ENCODE measurements at regions not wholly inside any gene's neighbourhood (a gene's known extent, or its start where the extent isn't known, plus 50 kb on each side); places are given as distances from the start of the nearest gene placed in this dataset.

DNA sequence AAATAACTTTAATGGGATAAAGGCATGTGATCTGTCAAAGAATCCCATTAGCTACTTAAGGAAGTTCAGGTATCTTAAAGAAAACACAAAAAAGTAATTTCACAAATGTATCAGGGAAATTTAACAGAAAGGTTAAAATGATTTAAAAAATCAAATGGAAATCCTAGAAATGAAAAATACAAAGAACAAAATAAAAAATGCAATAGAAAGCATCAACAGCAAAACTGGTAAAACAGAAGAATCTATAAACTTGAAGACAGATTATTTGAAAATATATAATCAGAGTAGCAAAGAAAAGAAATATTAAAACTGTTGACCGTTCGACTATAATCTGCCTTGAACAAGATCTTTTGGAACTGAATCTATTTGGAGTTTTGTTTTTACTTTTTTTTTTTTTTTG, 279.4 kb upstream of the SYT1 start:
- Histone ChIP-seq H3K27me3 (ENCODE audit: control insufficient read depth, insufficient read depth, low read length) (no peaks in the 10 kb centered on the region), H3K4me1 (ENCODE audit: control insufficient read depth, insufficient read depth, low read length) (no peaks in the 10 kb centered on the region), H3K27ac (ENCODE audit: low read depth, low read length) (no peak overlapping the region), H3K36me3 (ENCODE audit: control insufficient read depth, insufficient read depth, low read length) (no peaks in the 10 kb centered on the region), H3K4me3 (ENCODE audit: low read depth, low read length) (no peak overlapping the region), H3K9me3 (ENCODE audit: control insufficient read depth, insufficient read depth, low read length) (peaks cover 8% of the 10 kb centered on the region)
- DNase-seq (ENCODE audit: low read depth in 4 of 6, low spot score in 6 of 6): no peak
- WGBS (ENCODE audit: insufficient coverage): no CpG with 5 or more reads among the region's 2 CpGs

DNA sequence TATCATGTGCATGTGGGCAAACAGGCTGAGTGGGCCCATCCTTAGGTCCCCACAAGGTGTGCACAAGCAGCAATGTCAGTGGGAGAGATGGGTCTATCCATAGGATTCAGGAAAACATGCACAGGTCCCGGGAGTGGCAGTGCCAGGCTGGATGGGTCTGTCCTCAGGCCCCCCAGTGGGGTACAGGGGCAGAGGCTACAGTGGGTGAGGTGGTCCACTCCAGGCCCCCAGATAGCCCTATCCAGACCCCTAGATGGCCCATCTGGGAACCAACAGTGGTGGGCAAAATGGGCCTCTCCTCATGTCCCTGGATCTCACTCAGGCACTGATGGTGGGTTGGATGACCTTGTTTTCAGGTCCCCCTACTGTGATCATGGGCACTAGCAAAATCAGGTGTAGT, 277.8 kb upstream of the SYT1 start:
- peaks cover 8% of the 10 kb centered on the region for H3K9me3 ChIP-seq (ENCODE audit: control insufficient read depth, insufficient read depth, low read length)
- H3K4me3 ChIP-seq (ENCODE audit: low read depth, low read length): no peak overlapping the region
- no peaks in the 10 kb centered on the region for H3K36me3 ChIP-seq (ENCODE audit: control insufficient read depth, insufficient read depth, low read length)
- no peaks in the 10 kb centered on the region for H3K4me1 ChIP-seq (ENCODE audit: control insufficient read depth, insufficient read depth, low read length)
- no peak overlapping the region for H3K27ac ChIP-seq (ENCODE audit: low read depth, low read length)
- no peak for DNase-seq (ENCODE audit: low read depth in 4 of 6, low spot score in 6 of 6)
- WGBS (ENCODE audit: insufficient coverage): no CpG with 5 or more reads among the region's 1 CpG
- H3K27me3 ChIP-seq (ENCODE audit: control insufficient read depth, insufficient read depth, low read length): no peaks in the 10 kb centered on the region

DNA sequence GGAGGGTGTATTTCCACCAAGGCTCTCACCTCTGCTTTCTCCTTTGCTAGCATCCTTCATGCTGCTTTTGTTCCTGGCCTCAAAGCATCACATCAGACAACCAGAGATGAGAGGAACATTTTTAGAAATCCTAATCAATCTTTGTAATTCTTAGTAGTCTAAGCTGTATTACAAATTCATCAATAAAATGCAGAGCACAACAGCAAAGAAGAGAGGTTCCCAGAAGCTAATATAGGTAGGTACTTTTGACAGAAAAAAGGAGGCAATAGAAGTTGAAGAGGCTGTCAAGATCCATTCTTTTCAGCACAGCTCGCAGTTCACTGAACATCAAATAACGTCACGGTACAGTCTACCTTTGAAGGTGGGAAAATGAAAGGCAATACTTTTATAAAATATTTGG, 265.2 kb upstream of the SYT1 start:
- Histone ChIP-seq H3K9me3 (ENCODE audit: control insufficient read depth, insufficient read depth, low read length) (peaks cover 7% of the 10 kb centered on the region), H3K4me1 (ENCODE audit: control insufficient read depth, insufficient read depth, low read length) (no peaks in the 10 kb centered on the region), H3K27ac (ENCODE audit: low read depth, low read length) (no peak overlapping the region), H3K27me3 (ENCODE audit: control insufficient read depth, insufficient read depth, low read length) (no peaks in the 10 kb centered on the region), H3K36me3 (ENCODE audit: control insufficient read depth, insufficient read depth, low read length) (no peaks in the 10 kb centered on the region), H3K4me3 (ENCODE audit: low read depth, low read length) (no peak overlapping the region)
- no CpG with 5 or more reads among the region's 3 CpGs for WGBS (ENCODE audit: insufficient coverage)
- DNase-seq (ENCODE audit: low read depth in 4 of 6, low spot score in 6 of 6): no peak

DNA sequence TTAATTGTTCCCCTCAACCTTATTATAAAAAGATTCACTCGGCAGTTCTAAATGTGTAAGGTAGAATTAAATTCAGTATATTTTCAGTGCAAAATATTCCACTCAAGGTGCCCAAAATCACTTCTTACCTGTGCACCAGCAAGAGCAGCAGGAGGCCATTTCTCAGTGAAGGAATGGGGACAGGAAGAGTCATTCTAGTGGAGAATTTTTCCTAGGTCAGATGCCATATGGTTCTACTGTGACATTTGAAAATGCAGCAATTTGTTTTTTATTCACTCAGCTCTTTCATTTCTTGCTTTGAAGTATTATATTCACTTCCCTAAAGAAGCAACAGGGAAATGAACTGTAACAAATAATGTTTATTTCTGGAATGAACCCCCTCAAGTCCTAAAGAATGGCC, 264.0 kb upstream of the SYT1 start:
- DNase-seq (ENCODE audit: low read depth in 4 of 6, low spot score in 6 of 6): no peak
- peaks cover 7% of the 10 kb centered on the region for H3K9me3 ChIP-seq (ENCODE audit: control insufficient read depth, insufficient read depth, low read length)
- WGBS (ENCODE audit: insufficient coverage): no CpG with 5 or more reads among the region's 1 CpG
- no peaks in the 10 kb centered on the region for H3K36me3 ChIP-seq (ENCODE audit: control insufficient read depth, insufficient read depth, low read length)
- H3K4me3 ChIP-seq (ENCODE audit: low read depth, low read length): no peak overlapping the region
- no peak overlapping the region for H3K27ac ChIP-seq (ENCODE audit: low read depth, low read length)
- no peaks in the 10 kb centered on the region for H3K4me1 ChIP-seq (ENCODE audit: control insufficient read depth, insufficient read depth, low read length)
- H3K27me3 ChIP-seq (ENCODE audit: control insufficient read depth, insufficient read depth, low read length): no peaks in the 10 kb centered on the region

DNA sequence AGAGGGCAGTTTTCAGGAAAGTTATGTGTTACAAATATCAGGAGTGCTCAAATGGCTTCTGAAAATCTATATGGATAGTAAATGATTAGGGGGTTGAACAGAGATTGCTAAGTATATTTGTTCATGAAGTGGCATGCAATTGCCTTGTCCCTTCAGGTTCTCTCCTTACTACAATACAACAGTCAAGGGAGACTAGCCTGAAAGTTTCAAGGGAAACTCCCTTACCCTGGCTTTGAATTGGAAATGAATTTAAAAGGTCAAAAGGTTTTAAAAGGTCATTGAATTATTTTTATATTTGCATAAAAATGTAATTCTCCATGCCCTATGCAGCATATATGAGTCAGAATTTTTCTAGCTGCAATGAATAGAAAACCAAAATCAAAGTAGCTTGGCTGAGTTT, 253.1 kb upstream of the SYT1 start:
- Histone ChIP-seq H3K4me3 (ENCODE audit: low read depth, low read length) (no peak overlapping the region), H3K9me3 (ENCODE audit: control insufficient read depth, insufficient read depth, low read length) (no peaks in the 10 kb centered on the region), H3K27ac (ENCODE audit: low read depth, low read length) (no peak overlapping the region), H3K36me3 (ENCODE audit: control insufficient read depth, insufficient read depth, low read length) (no peaks in the 10 kb centered on the region), H3K27me3 (ENCODE audit: control insufficient read depth, insufficient read depth, low read length) (no peaks in the 10 kb centered on the region), H3K4me1 (ENCODE audit: control insufficient read depth, insufficient read depth, low read length) (no peaks in the 10 kb centered on the region)
- no peak for DNase-seq (ENCODE audit: low read depth in 4 of 6, low spot score in 6 of 6)

DNA sequence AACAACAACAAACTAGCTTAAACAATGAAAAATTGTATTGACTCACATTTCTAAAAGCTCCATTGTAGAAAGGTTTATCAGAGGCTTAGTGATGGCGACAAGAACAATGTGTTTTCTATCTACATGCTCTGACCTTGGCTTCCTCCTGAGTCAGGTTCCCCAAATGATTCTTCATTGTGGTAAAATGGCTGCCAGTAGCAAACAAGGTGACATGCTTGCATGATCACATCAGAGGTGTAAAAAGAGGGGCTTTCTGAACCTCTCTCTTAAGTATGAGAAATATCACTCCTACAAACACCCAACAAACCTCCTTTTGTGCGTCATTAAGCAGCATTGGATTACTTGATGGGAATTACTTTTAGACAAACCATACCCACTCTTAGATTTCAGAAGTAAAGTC, 252.4 kb upstream of the SYT1 start:
- Histone ChIP-seq H3K4me1 (ENCODE audit: control insufficient read depth, insufficient read depth, low read length) (no peaks in the 10 kb centered on the region), H3K4me3 (ENCODE audit: low read depth, low read length) (no peak overlapping the region), H3K27me3 (ENCODE audit: control insufficient read depth, insufficient read depth, low read length) (no peaks in the 10 kb centered on the region), H3K27ac (ENCODE audit: low read depth, low read length) (no peak overlapping the region), H3K36me3 (ENCODE audit: control insufficient read depth, insufficient read depth, low read length) (no peaks in the 10 kb centered on the region), H3K9me3 (ENCODE audit: control insufficient read depth, insufficient read depth, low read length) (no peaks in the 10 kb centered on the region)
- DNase-seq (ENCODE audit: low read depth in 4 of 6, low spot score in 6 of 6): no peak
- no CpG with 5 or more reads among the region's 2 CpGs for WGBS (ENCODE audit: insufficient coverage)

DNA sequence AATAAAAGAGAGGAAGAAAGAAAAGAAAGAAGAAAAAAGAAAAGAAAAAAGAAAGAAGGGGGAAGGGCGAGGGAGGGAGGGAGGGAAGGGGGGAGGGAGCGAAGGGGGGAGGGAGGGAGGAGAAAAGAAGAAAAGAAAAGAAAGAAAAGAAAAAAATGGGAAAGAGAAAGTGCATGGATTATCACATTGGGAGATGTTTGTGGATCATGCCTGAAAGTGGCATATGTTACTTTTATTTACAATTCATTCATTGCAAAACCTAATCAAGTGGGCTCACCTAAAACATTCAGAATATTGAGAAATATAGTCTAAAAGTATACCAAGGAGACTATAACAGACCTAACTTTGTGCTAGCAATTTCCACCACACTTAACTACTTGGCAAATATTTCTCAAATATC, 246.9 kb upstream of the SYT1 start:
- Histone ChIP-seq H3K27me3 (ENCODE audit: control insufficient read depth, insufficient read depth, low read length) (no peaks in the 10 kb centered on the region), H3K4me3 (ENCODE audit: low read depth, low read length) (no peak overlapping the region), H3K9me3 (ENCODE audit: control insufficient read depth, insufficient read depth, low read length) (peaks cover 3% of the 10 kb centered on the region), H3K36me3 (ENCODE audit: control insufficient read depth, insufficient read depth, low read length) (no peaks in the 10 kb centered on the region), H3K4me1 (ENCODE audit: control insufficient read depth, insufficient read depth, low read length) (no peaks in the 10 kb centered on the region), H3K27ac (ENCODE audit: low read depth, low read length) (no peak overlapping the region)
- WGBS (ENCODE audit: insufficient coverage): no CpG with 5 or more reads among the region's 2 CpGs
- DNase-seq (ENCODE audit: low read depth in 4 of 6, low spot score in 6 of 6): no peak

DNA sequence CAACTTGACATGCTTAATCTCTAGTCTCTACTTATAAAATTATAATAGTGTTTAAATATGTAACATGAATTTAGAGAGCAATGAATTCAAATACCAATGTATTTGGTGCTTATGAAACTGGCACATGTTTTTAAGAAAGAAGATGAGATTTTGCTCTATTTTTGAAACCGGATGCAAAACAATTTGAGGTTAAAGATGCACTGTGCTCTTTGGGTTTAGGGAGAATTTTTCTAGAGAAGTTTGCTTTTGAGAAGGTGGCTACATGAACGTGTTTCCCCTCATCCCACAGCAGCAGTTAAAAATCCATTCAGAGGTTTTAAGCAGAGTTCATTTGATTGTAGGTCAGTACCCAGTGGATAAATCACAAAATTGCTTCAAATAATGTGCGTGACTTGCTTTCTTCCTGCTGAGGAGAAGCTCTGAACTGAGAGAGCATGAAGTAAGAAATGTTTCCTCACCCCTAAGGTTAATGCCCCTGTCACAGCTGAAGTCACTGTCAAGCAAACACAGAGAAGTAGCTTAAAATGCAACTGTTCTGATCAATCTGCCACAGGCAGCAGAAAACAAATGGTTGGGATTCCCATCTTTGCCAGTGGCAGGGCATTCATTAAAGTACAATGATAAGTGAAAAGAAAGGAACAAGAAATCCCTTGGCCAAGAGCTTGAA, 241.9 kb upstream of the SYT1 start:
- no peaks in the 10 kb centered on the region for H3K4me1 ChIP-seq (ENCODE audit: control insufficient read depth, insufficient read depth, low read length)
- no peaks in the 10 kb centered on the region for H3K36me3 ChIP-seq (ENCODE audit: control insufficient read depth, insufficient read depth, low read length)
- H3K27ac ChIP-seq (ENCODE audit: low read depth, low read length): no peak overlapping the region
- no peak overlapping the region for H3K4me3 ChIP-seq (ENCODE audit: low read depth, low read length)
- H3K9me3 ChIP-seq (ENCODE audit: control insufficient read depth, insufficient read depth, low read length): peaks cover 3% of the 10 kb centered on the region
- WGBS (ENCODE audit: insufficient coverage): 82% methylated on average over 2 of the region's 3 CpGs
- no peaks in the 10 kb centered on the region for H3K27me3 ChIP-seq (ENCODE audit: control insufficient read depth, insufficient read depth, low read length)
- DNase-seq (ENCODE audit: low read depth in 4 of 6, low spot score in 6 of 6): peak in 3 of 6 donors; percentile 5 to 70 (median 20)

DNA sequence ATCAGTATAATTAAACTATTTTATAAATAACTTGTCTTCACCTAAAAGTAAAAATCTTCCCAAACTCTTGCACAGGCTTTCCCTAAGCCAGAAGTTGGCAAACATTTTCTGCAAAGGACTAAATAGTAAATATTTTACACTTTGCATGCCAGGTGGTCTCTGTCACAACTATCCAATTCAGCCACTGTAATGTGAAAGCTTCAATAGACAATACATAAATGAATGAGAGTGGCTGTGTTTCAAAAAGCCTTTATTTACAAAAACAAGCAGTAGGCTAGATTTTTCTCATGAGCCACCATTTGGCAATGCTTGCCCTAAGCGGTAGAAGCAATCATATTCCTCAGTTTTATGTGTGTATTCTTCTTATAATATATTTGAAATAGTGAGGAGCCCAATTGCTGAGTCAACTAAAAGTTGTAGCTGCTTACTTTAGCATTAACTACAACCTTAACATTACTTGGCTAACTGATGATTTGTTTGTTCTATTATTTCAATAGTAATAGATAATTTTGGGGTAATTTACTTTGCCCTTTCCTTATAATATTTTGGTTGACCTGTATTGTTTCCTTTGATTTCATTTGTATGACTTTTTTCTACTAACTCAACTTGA, 236.0 kb upstream of the SYT1 start:
- Histone ChIP-seq H3K9me3 (ENCODE audit: control insufficient read depth, insufficient read depth, low read length) (peaks cover 1% of the 10 kb centered on the region), H3K27me3 (ENCODE audit: control insufficient read depth, insufficient read depth, low read length) (no peaks in the 10 kb centered on the region), H3K36me3 (ENCODE audit: control insufficient read depth, insufficient read depth, low read length) (no peaks in the 10 kb centered on the region), H3K4me1 (ENCODE audit: control insufficient read depth, insufficient read depth, low read length) (no peaks in the 10 kb centered on the region), H3K4me3 (ENCODE audit: low read depth, low read length) (no peak overlapping the region), H3K27ac (ENCODE audit: low read depth, low read length) (no peak overlapping the region)
- peak in 2 of 6 donors; percentile 20 to 22 for DNase-seq (ENCODE audit: low read depth in 4 of 6, low spot score in 6 of 6)
- WGBS (ENCODE audit: insufficient coverage): no CpG with 5 or more reads among the region's 1 CpG

DNA sequence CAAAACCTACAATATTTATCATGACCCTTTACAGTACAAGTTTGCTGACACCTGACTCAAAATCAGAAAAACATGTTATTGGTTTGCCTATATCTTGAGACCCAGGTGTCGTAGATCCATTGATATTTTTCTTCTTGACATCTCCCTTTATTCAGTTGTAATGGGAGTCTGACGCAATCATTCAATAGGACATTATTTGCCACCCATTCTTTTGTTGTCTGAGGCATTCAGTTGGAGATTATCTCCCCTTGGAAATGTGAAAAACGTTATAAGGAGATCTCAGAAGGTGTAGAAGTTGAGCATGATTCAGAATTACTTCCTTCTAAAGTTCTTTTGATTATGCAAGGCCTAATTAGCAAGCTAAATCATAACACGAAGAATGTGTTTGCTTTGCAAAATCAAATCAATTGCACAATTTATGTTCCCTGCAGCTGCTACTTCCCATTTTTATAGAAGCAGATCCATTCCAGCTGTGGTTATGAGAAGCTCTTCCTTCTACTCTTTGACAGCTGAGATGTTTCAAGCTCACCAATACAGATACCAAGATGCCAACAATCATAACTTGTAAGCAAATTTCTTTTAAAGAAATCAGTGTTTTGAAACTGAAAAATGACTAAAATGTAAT, 228.2 kb upstream of the SYT1 start:
- H3K36me3 ChIP-seq (ENCODE audit: control insufficient read depth, insufficient read depth, low read length): no peaks in the 10 kb centered on the region
- peak in 1 of 6 donors; percentile 1 for DNase-seq (ENCODE audit: low read depth in 4 of 6, low spot score in 6 of 6)
- H3K27ac ChIP-seq (ENCODE audit: low read depth, low read length): no peak overlapping the region
- no peaks in the 10 kb centered on the region for H3K4me1 ChIP-seq (ENCODE audit: control insufficient read depth, insufficient read depth, low read length)
- no peaks in the 10 kb centered on the region for H3K9me3 ChIP-seq (ENCODE audit: control insufficient read depth, insufficient read depth, low read length)
- no peaks in the 10 kb centered on the region for H3K27me3 ChIP-seq (ENCODE audit: control insufficient read depth, insufficient read depth, low read length)
- no CpG with 5 or more reads among the region's 4 CpGs for WGBS (ENCODE audit: insufficient coverage)
- no peak overlapping the region for H3K4me3 ChIP-seq (ENCODE audit: low read depth, low read length)

All from spinal cord (tissue), 9 donors.